22Rv1 (cell line): ENCODE measurements at regions not wholly inside any gene's neighbourhood (a gene's known extent, or its start where the extent isn't known, plus 50 kb on each side); places are given as distances from the start of the nearest gene placed in this dataset.

ENCODE experiments used
- H3K27ac ChIP-seq: fragments of 450-650 bp; 2 replicates; pipeline ENCODE4 v1.5.1; 2017
- ZFX ChIP-seq: fragments of 450-650 bp; IDR thresholded peaks from 2 replicates; pipeline ENCODE4 v1.6.1; 2017; ENCODE audit warnings: antibody characterized with exemption, borderline replicate concordance
- TF ChIP-seq, protein P1 (sequence below): fragments of 450-650 bp; IDR thresholded peaks from 2 replicates; pipeline ENCODE4 v1.5.1; 2017; ENCODE audit warnings: mild to moderate bottlenecking

GRCh38 chr6:15776458-15776980 is 113.7 kb upstream of the DTNBP1 start:
- no peak overlapping the region for H3K27ac ChIP-seq
- no peak for TF ChIP-seq ZFX
- TF ChIP-seq, protein P1, sequence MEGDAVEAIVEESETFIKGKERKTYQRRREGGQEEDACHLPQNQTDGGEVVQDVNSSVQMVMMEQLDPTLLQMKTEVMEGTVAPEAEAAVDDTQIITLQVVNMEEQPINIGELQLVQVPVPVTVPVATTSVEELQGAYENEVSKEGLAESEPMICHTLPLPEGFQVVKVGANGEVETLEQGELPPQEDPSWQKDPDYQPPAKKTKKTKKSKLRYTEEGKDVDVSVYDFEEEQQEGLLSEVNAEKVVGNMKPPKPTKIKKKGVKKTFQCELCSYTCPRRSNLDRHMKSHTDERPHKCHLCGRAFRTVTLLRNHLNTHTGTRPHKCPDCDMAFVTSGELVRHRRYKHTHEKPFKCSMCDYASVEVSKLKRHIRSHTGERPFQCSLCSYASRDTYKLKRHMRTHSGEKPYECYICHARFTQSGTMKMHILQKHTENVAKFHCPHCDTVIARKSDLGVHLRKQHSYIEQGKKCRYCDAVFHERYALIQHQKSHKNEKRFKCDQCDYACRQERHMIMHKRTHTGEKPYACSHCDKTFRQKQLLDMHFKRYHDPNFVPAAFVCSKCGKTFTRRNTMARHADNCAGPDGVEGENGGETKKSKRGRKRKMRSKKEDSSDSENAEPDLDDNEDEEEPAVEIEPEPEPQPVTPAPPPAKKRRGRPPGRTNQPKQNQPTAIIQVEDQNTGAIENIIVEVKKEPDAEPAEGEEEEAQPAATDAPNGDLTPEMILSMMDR = no peak

- no peak overlapping the region for H3K27ac ChIP-seq
- TF ChIP-seq, protein P1 = no peak
- TF ChIP-seq ZFX = no peak
Observed at GRCh38 chr6:15775741-15776140, 112.9 kb upstream of the DTNBP1 start.

- TF ChIP-seq, protein P1 = no peak
- no peak for TF ChIP-seq ZFX
- H3K27ac ChIP-seq = no peak overlapping the region
Observed at GRCh38 chr6:15775076-15775634, 112.3 kb upstream of the DTNBP1 start.

GRCh38 chr6:15773806-15774410 is 111.1 kb upstream of the DTNBP1 start:
- TF ChIP-seq, protein P1 = no peak
- TF ChIP-seq ZFX = no peak
- no peak overlapping the region for H3K27ac ChIP-seq

DNA sequence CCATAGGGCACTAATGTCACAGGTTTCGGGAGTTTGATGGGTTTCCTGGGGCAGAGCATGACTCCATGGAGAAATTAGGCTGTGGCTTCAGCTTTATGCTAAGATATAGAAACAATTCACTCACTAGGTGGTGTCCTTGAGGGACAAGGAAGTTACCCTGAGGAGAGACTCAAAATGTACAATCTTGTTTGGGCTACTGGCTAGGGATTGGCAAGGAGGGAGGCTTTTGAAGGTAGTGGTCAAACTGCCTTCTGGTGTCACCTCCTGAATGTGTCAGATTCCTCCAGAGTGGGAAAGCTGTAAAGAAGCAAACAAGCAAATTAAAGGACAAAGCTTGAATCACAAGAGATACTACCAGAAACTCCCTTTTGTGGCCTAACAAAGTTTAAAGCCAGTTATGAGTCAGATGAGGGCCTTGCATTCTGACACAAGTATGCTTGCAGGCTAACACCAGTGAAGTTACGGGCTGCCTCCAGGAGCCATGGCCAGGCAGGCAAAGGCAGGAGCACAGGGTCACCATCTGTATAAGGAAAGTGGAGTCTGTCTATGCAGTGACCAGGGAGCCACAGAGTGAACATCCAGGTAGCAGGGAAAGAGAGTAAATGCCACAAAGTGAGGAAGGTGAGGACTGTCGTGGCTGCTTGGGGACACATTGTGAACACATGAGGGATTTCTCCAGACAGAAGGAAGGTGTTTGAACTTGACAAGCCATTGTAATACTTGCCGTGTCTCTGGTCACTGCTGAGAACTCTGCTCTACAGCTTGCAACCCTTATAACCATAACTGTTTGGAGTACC is 107.7 kb upstream of the DTNBP1 start:
- TF ChIP-seq, protein P1 = no peak
- TF ChIP-seq ZFX = no peak
- no peak overlapping the region for H3K27ac ChIP-seq

DNA sequence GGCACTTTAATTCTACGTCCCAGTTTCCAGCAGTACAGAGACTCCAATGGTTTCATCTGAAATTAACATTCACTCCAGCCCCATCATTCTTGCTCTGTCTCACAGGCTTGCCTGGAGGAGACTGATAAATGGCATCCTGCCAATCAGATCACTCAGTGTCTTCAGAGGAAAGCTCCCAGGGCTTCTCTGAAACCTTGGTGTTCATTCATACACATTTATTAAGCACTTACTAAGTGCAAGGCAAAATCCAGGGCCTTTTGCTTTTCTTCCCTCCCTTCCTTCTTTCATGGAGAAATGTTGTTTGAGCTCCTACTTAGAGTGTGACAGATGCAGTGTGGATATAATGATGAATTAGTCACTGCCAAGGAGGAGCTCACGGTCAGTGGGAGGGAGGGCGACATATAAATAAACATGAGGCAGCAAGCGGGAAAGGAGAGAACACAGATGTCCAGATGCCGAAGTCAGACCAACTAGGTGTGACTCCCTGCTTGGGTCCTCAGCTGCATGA is 106.7 kb upstream of the DTNBP1 start:
- no peak overlapping the region for H3K27ac ChIP-seq
- TF ChIP-seq, protein P1 = no peak
- TF ChIP-seq ZFX = no peak
